ENCODE measurements at regions not wholly inside any gene's neighbourhood (a gene's known extent, or its start where the extent isn't known, plus 50 kb on each side); places are given as distances from the start of the nearest gene placed in this dataset.

GRCh38 chr13:103903790-103904189, 837.6 kb upstream of the SLC10A2 start:
- ChIA-PET CTCF (ENCODE audit: partially characterized antibody) (no interaction called here), POLR2A (ENCODE audit: partially characterized antibody) (no interaction called here)
- Histone ChIP-seq H3K9me3 (ENCODE audit: insufficient read depth in 2 of 2, low read depth in 1 of 2, low read length in 1 of 2) (no peaks in the 10 kb centered on the region), H4K20me1 (replicated peaks in 1 of 2; ENCODE audit: control insufficient read depth in 1 of 2, insufficient read depth in 2 of 2, low read length in 2 of 2) (no peaks in the 10 kb centered on the region), H3K4ac (replicated peaks; ENCODE audit: insufficient read length, low read depth, low read length) (no peak overlapping the region), H3K4me2 (ENCODE audit: insufficient read depth in 1 of 2, low read depth in 2 of 2, low read length in 2 of 2) (no peak overlapping the region), H2BK15ac (ENCODE audit: low read length) (no peak overlapping the region), H3K36me3 (ENCODE audit: control insufficient read depth in 2 of 4, insufficient read depth in 4 of 4, low read length in 3 of 4) (no peaks in the 10 kb centered on the region), H3K27me3 (replicated peaks in 1 of 4; ENCODE audit: control insufficient read depth in 3 of 4, extremely low read depth in 1 of 4, insufficient read depth in 3 of 4, low read length in 3 of 4) (no peaks in the 10 kb centered on the region), H2BK12ac (ENCODE audit: low read depth, low read length) (no peak overlapping the region), H2AFZ (ENCODE audit: low read length) (no peak overlapping the region), H3K23me2 (ENCODE audit: low read depth, low read length) (no peaks in the 10 kb centered on the region), H4K91ac (replicated peaks; ENCODE audit: insufficient read length, low read length) (no peak overlapping the region), H2BK120ac (replicated peaks; ENCODE audit: low read depth, low read length) (no peak overlapping the region), H3K56ac (replicated peaks; ENCODE audit: insufficient read length, low read depth, low read length) (no peak overlapping the region), H3K4me3 (ENCODE audit: extremely low read depth in 1 of 4, insufficient read depth in 2 of 4, low read depth in 3 of 4, low read length in 4 of 4) (no peak overlapping the region), H3K27ac (ENCODE audit: low read depth, low read length) (no peak overlapping the region), H4K8ac (ENCODE audit: extremely low read depth, insufficient read depth, low read length) (no peak overlapping the region), H3K4me1 (replicated peaks in 1 of 4; ENCODE audit: control insufficient read depth in 3 of 4, insufficient read depth in 4 of 4, low read length in 3 of 4) (no peaks in the 10 kb centered on the region), H3K9ac (replicated peaks in 1 of 4; ENCODE audit: extremely low read depth in 1 of 4, low read depth in 3 of 4, low read length in 3 of 4) (no peak overlapping the region), H3K23ac (ENCODE audit: insufficient read length) (no peak overlapping the region), H2BK5ac (ENCODE audit: low read depth, low read length) (no peak overlapping the region), H3K79me1 (ENCODE audit: low read depth, low read length) (no peaks in the 10 kb centered on the region), H3K18ac (ENCODE audit: extremely low read depth, low read length) (no peak overlapping the region), H2AK5ac (ENCODE audit: low read depth, low read length) (no peak overlapping the region), H3K14ac (ENCODE audit: insufficient read length) (no peak overlapping the region), H3K79me2 (ENCODE audit: control insufficient read depth in 1 of 2, insufficient read depth in 2 of 2, low read length in 2 of 2) (no peaks in the 10 kb centered on the region), H4K5ac (ENCODE audit: insufficient read length, low read depth, low read length) (no peak overlapping the region), H2BK20ac (ENCODE audit: low read length) (no peak overlapping the region)
- no peak for DNase-seq (ENCODE audit: low read depth in 1 of 2, low spot score in 2 of 2)
- TF ChIP-seq SUZ12 (IDR thresholded peaks at IDR 0.05; ENCODE audit: low read length): no peak
- TF ChIP-seq SRF (IDR thresholded peaks at IDR 0.05; ENCODE audit: low read depth, low read length): no peak
- no peak for TF ChIP-seq RBBP5 (IDR thresholded peaks at IDR 0.05; ENCODE audit: borderline replicate concordance, low read depth, low read length)
- no peak for TF ChIP-seq KDM1A (IDR thresholded peaks at IDR 0.05; ENCODE audit: borderline replicate concordance, low read length)
- TF ChIP-seq CREB1 (IDR thresholded peaks at IDR 0.05): no peak
- TF ChIP-seq JUN (IDR thresholded peaks at IDR 0.05; ENCODE audit: low read depth, low read length): no peak
- no peak for TF ChIP-seq JUND (IDR thresholded peaks at IDR 0.05; ENCODE audit: low read length)
- TF ChIP-seq E2F6 (IDR thresholded peaks at IDR 0.05): no peak
- no peak for TF ChIP-seq TAF1 (IDR thresholded peaks at IDR 0.05; ENCODE audit: low read depth, low read length)
- TF ChIP-seq BCL11A (IDR thresholded peaks at IDR 0.05; ENCODE audit: low read depth in 2 of 2, low read length in 2 of 2): no peak
- no peak for TF ChIP-seq BRCA1 (IDR thresholded peaks at IDR 0.05; ENCODE audit: low read depth, low read length)
- TF ChIP-seq SIX5 (IDR thresholded peaks at IDR 0.05; ENCODE audit: low read depth, low read length): no peak
- no peak for TF ChIP-seq POLR2AphosphoS5 (IDR thresholded peaks at IDR 0.05; ENCODE audit: low read depth, low read length)
- TF ChIP-seq BACH1 (IDR thresholded peaks at IDR 0.05; ENCODE audit: low read length): no peak
- TF ChIP-seq TBP (IDR thresholded peaks at IDR 0.05; ENCODE audit: low read depth, low read length): no peak
- TF ChIP-seq SIN3A (conservative IDR thresholded peaks at IDR 0.05 in 1 of 2, IDR thresholded peaks at IDR 0.05 in 1 of 2; ENCODE audit: low read depth in 1 of 2, low read length in 2 of 2): no peak
- FAIRE-seq: no peak
- 92% methylated on average over 4 of the region's 4 CpGs; no CpG with 5 or more reads in 1 of the 2 experiments for WGBS, 2 experiments (ENCODE audit: extremely low coverage in 1 of 2, insufficient coverage in 1 of 2, insufficient read length in 1 of 2, insufficient replicate concordance in 2 of 2, low coverage in 1 of 2, low lambda C conversion rate in 2 of 2, missing lambda C conversion rate in 1 of 2)
